ENCODE measurements at regions not wholly inside any gene's neighbourhood (a gene's known extent, or its start where the extent isn't known, plus 50 kb on each side); places are given as distances from the start of the nearest gene placed in this dataset.

DNA sequence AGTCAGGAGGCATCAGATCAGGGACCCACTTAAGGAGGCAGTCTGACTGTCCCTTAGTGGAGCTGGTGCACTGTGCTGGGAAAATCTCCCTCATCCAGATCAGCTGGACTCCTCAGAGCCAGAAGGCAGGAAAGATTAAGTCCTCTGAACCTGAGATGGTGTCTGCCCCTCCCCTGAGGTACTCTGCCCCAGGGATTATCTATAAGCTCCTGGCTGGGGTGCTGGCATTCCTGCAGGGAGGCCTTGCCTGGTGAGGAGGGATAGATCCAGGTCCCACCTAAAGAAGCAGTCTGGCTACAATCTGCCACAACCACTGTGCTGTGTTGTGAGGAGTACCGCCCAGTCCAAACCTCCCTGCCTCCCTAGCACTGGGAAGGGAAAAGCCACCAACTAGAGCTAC is 81.2 kb downstream of the NHLRC3 start:
- TF ChIP-seq CTCF (IDR thresholded peaks at IDR 0.05; ENCODE audit: low read depth, low read length), result no peak
- no peak for TF ChIP-seq EZH2phosphoT487 (IDR thresholded peaks at IDR 0.05; ENCODE audit: low read depth)
- H3K36me3 ChIP-seq (replicated peaks; ENCODE audit: low read depth, low read length), result no peaks in the 10 kb centered on the region
- no peaks in the 10 kb centered on the region for H3K79me2 ChIP-seq (ENCODE audit: low read length)
- no peaks in the 10 kb centered on the region for H3K27me3 ChIP-seq (ENCODE audit: low read depth, low read length)
- no peaks in the 10 kb centered on the region for H4K20me1 ChIP-seq (ENCODE audit: insufficient read depth, low read length)
- peaks cover 7% of the 10 kb centered on the region for H3K4me1 ChIP-seq (ENCODE audit: low read length)
- H3K9me3 ChIP-seq (ENCODE audit: insufficient read depth, low read length), result no peaks in the 10 kb centered on the region
- no peak overlapping the region for H3K4me3 ChIP-seq (ENCODE audit: low read length)
- H3K4me2 ChIP-seq (ENCODE audit: low read length), result no peak overlapping the region
- H3K9ac ChIP-seq (ENCODE audit: low read length), result no peak overlapping the region
- no peak overlapping the region for H2AFZ ChIP-seq (ENCODE audit: low read depth, low read length)
- no peak overlapping the region for H3K27ac ChIP-seq (ENCODE audit: low read length)

GRCh38 chr13:39123578-39123977 is 85.3 kb downstream of the NHLRC3 start:
- no peaks in the 10 kb centered on the region for H3K27me3 ChIP-seq (ENCODE audit: low read depth, low read length)
- TF ChIP-seq EZH2phosphoT487 (IDR thresholded peaks at IDR 0.05; ENCODE audit: low read depth), result no peak
- TF ChIP-seq CTCF (IDR thresholded peaks at IDR 0.05; ENCODE audit: low read depth, low read length), result no peak
- H3K4me1 ChIP-seq (ENCODE audit: low read length), result peaks cover 7% of the 10 kb centered on the region
- no peak overlapping the region for H3K9ac ChIP-seq (ENCODE audit: low read length)
- H4K20me1 ChIP-seq (ENCODE audit: insufficient read depth, low read length), result no peaks in the 10 kb centered on the region
- H3K36me3 ChIP-seq (replicated peaks; ENCODE audit: low read depth, low read length), result no peaks in the 10 kb centered on the region
- no peaks in the 10 kb centered on the region for H3K79me2 ChIP-seq (ENCODE audit: low read length)
- H3K4me3 ChIP-seq (ENCODE audit: low read length), result no peak overlapping the region
- H3K4me2 ChIP-seq (ENCODE audit: low read length), result peak overlapping the region; percentile 23
- peak overlapping the region; percentile 56 for H2AFZ ChIP-seq (ENCODE audit: low read depth, low read length)
- no peaks in the 10 kb centered on the region for H3K9me3 ChIP-seq (ENCODE audit: insufficient read depth, low read length)
- no peak overlapping the region for H3K27ac ChIP-seq (ENCODE audit: low read length)

DNA sequence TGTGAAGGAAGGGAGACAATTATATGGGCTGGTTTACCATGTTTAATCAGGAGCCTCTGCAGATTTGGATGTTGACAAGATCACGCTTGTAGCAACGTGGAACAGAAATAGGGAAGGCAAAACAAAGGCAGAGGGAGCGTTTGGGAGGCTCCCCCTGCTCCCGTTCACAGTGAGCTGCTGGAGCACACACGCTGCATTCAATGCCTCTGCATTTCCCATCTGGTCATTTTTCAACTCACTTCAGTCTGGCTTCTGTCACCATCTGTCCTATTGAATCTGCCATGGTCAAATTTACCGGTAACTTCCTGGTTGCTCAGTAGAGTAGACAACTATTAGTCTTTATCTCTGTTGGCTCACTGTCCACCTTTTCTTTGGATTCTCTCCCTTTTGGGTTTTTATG is 91.0 kb downstream of the NHLRC3 start:
- Histone ChIP-seq H3K4me2 (ENCODE audit: low read length) (no peak overlapping the region), H3K36me3 (replicated peaks; ENCODE audit: low read depth, low read length) (no peaks in the 10 kb centered on the region), H3K4me3 (ENCODE audit: low read length) (no peak overlapping the region), H3K27ac (ENCODE audit: low read length) (no peak overlapping the region), H3K9ac (ENCODE audit: low read length) (no peak overlapping the region), H2AFZ (ENCODE audit: low read depth, low read length) (peak overlapping the region; percentile 60; the same call in 1 of the 2 replicates), H4K20me1 (ENCODE audit: insufficient read depth, low read length) (no peaks in the 10 kb centered on the region), H3K4me1 (ENCODE audit: low read length) (no peaks in the 10 kb centered on the region), H3K27me3 (ENCODE audit: low read depth, low read length) (no peaks in the 10 kb centered on the region), H3K79me2 (ENCODE audit: low read length) (no peaks in the 10 kb centered on the region), H3K9me3 (ENCODE audit: insufficient read depth, low read length) (no peaks in the 10 kb centered on the region)
- TF ChIP-seq EZH2phosphoT487 (IDR thresholded peaks at IDR 0.05; ENCODE audit: low read depth), result no peak
- no peak for TF ChIP-seq CTCF (IDR thresholded peaks at IDR 0.05; ENCODE audit: low read depth, low read length)

DNA sequence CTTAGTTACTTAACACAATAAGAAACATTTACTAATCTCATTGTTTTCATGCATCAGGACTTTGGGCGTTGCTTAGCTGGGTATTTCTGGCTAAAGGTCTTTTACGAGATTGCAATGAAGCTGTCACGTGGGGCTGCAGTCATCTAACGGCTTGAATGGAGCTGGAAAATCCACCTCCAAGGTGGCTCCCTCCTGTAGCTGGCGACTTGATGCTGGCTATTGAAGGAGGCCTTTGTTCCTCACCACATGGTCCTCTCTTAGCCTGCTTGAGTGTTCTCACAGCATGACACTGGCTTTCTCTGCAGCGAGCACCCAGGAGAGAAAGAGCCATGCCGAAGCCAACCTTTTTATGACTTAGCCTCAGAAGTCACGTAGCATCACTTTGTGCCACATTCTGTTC is 92.0 kb downstream of the NHLRC3 start:
- H2AFZ ChIP-seq (ENCODE audit: low read depth, low read length), result no peak overlapping the region
- H3K9ac ChIP-seq (ENCODE audit: low read length), result no peak overlapping the region
- H3K36me3 ChIP-seq (replicated peaks; ENCODE audit: low read depth, low read length), result no peaks in the 10 kb centered on the region

More for the DNA sequence above, 92.0 kb downstream of the NHLRC3 start:
- no peaks in the 10 kb centered on the region for H3K9me3 ChIP-seq (ENCODE audit: insufficient read depth, low read length)
- H3K4me3 ChIP-seq (ENCODE audit: low read length), result no peak overlapping the region
- H3K27ac ChIP-seq (ENCODE audit: low read length), result no peak overlapping the region
- H4K20me1 ChIP-seq (ENCODE audit: insufficient read depth, low read length), result no peaks in the 10 kb centered on the region
- no peaks in the 10 kb centered on the region for H3K79me2 ChIP-seq (ENCODE audit: low read length)
- H3K27me3 ChIP-seq (ENCODE audit: low read depth, low read length), result no peaks in the 10 kb centered on the region
- no peaks in the 10 kb centered on the region for H3K4me1 ChIP-seq (ENCODE audit: low read length)
- no peak for TF ChIP-seq EZH2phosphoT487 (IDR thresholded peaks at IDR 0.05; ENCODE audit: low read depth)
- TF ChIP-seq CTCF (IDR thresholded peaks at IDR 0.05; ENCODE audit: low read depth, low read length), result no peak
- no peak overlapping the region for H3K4me2 ChIP-seq (ENCODE audit: low read length)
